ENCODE measurements at regions not wholly inside any gene's neighbourhood (a gene's known extent, or its start where the extent isn't known, plus 50 kb on each side); places are given as distances from the start of the nearest gene placed in this dataset.

GRCh38 chr12:118727196-118727978 lies 254.0 kb upstream of the SRRM4 start:
- H3K4me3 ChIP-seq (ENCODE audit: low read length), result no peak overlapping the region
- no peak for TF ChIP-seq CTCF (conservative IDR thresholded peaks at IDR 0.05; ENCODE audit: low read length)
- DNase-seq (ENCODE audit: low read depth), result no peak

DNA sequence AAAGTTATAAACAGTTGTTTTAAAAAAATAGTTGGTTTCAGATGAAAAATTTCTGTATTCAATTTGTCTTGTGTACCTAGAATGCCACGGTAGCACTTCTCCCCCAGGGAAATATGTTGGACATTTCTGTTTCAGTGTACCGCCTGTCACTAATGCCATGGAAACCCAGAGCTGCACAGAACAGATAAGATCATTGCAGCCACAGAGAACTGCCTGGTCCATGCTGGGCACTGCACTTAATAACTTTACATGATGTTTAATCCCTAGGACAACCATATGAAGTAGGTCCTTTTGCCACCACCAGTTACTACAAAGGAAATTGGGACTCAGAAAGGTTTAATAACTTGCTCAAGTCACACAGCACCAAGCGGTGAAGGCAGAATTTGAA lies 253.4 kb upstream of the SRRM4 start:
- no peak for DNase-seq (ENCODE audit: low read depth)
- no peak for TF ChIP-seq CTCF (conservative IDR thresholded peaks at IDR 0.05; ENCODE audit: low read length)
- no peak overlapping the region for H3K4me3 ChIP-seq (ENCODE audit: low read length)

DNA sequence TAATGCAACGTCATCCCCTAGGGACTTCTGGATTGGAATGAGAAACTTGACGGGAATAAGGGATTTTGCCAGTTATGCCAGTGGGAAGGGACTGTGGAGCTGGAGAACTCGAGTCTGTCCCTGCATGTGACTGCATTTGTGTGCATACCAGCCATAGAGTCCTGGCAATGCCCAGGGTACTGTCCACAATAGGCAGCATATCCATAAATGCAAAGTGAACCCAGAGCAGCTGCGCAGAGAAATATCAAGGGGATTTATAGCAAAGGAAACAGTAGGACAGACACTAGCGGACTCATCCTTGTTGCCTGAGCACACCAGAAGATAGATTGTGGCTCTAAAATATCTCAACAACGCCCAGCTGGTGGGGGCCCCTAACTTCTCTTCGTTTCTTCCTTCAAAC lies 247.1 kb upstream of the SRRM4 start:
- DNase-seq (ENCODE audit: low read depth), result no peak
- H3K4me3 ChIP-seq (ENCODE audit: low read length), result no peak overlapping the region
- no peak for TF ChIP-seq CTCF (conservative IDR thresholded peaks at IDR 0.05; ENCODE audit: low read length)

DNA sequence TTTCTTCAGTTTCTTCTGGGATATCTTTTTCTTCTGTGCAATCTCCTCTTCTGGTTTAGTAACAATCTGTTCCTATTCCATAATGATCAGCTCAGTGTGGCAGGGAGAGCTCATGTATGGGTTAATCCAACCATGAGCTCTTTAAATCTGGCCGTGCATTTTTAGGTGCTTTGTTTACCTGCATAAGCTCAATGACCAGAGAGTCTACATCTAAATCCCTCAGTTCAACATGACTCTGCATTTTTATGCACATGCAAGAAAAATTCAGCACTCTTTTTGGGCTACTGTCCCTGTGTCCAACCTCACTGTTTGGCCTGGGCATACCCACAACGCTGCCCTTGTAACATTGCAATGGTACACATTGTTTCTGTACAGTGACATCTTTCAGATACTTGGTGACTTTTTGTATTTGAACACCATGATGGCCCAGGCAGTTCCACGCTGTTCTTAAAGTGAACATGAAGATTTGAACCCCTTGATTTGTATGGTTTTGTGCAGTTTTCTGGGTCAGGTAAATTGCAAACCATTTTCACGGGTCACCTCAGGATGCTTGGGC lies 243.3 kb upstream of the SRRM4 start:
- H3K4me3 ChIP-seq (ENCODE audit: low read length), result no peak overlapping the region
- no peak for DNase-seq (ENCODE audit: low read depth)
- TF ChIP-seq CTCF (conservative IDR thresholded peaks at IDR 0.05; ENCODE audit: low read length), result no peak

DNA sequence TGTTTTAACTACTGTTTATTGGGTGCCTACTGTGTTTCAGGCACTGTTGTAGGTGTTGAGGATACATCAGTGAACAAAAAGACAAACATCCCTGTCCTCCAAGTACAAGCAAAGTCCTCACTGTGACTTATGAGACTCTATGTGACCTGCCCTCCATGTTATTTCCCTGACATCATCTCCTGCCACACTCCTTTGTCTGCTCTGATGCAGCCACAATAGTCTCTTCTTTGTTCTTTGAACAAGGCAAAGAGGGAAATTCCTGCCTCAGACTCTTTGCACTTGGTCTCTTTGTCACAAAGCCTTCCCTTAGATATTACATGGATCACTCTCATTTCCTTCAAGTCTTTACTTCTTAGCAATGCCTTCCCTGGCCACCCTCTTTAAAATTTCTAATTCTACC lies 240.1 kb upstream of the SRRM4 start:
- TF ChIP-seq CTCF (conservative IDR thresholded peaks at IDR 0.05; ENCODE audit: low read length), result no peak
- DNase-seq (ENCODE audit: low read depth), result no peak
- no peak overlapping the region for H3K4me3 ChIP-seq (ENCODE audit: low read length)

DNA sequence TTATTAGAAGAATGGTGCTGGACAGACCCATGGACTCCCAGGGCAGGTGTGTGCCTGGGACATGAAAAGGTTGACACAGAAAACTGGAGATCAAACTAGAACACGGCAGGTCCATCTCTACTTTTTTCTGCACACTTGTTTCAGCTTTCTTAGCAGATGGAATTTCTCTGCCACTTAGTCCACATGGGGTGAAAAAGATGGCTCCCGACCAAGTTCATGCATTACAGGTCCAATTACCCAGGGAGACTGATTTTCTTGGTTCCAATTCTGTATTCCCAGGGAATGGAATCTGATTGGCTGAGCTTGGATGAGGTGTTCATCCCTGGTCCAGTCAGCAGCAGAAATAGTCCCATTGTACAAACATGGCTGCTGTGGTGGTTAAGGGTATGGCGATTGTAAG lies 238.9 kb upstream of the SRRM4 start:
- TF ChIP-seq CTCF (conservative IDR thresholded peaks at IDR 0.05; ENCODE audit: low read length), result no peak
- no peak overlapping the region for H3K4me3 ChIP-seq (ENCODE audit: low read length)
- DNase-seq (ENCODE audit: low read depth), result no peak

Measured in AG10803 (cell line).